ENCODE measurements at regions not wholly inside any gene's neighbourhood (a gene's known extent, or its start where the extent isn't known, plus 50 kb on each side); places are given as distances from the start of the nearest gene placed in this dataset.

GRCh38 chr15:61748529-61748928 lies 311.7 kb downstream of the VPS13C start:
- no peaks in the 10 kb centered on the region for H4K20me1 ChIP-seq (replicated peaks; ENCODE audit: control insufficient read depth, insufficient read depth, low read length)
- peaks cover 6 to 9% of the 10 kb centered on the region in 2 experiments; a peak in 4 of 5 replicates for H3K27me3 ChIP-seq (ENCODE audit: control insufficient read depth in 2 of 2, insufficient read depth in 2 of 2, low read length in 2 of 2)
- TF ChIP-seq SAFB2 (IDR thresholded peaks at IDR 0.05; ENCODE audit: borderline replicate concordance, low read depth, low read length, severe bottlenecking): no peak
- TF ChIP-seq FOXJ2 (tag; IDR thresholded peaks at IDR 0.05): no peak
- no peak for TF ChIP-seq HOXB6 (CRISPR knock-in tag; IDR thresholded peaks at IDR 0.05; ENCODE audit: borderline replicate concordance)
- no peak for TF ChIP-seq SMARCC2 (IDR thresholded peaks at IDR 0.05; ENCODE audit: low read depth)
- no peak for TF ChIP-seq ZNF175 (CRISPR knock-in tag; IDR thresholded peaks at IDR 0.05; ENCODE audit: low read depth)
- no peak for TF ChIP-seq KHSRP (IDR thresholded peaks at IDR 0.05)
- TF ChIP-seq GTF3C2 (IDR thresholded peaks at IDR 0.05; ENCODE audit: borderline replicate concordance, extremely low read depth, insufficient read length): no peak
- no peak for TF ChIP-seq FOXO4 (CRISPR knock-in tag; IDR thresholded peaks at IDR 0.05)
- TF ChIP-seq HEY1 (CRISPR knock-in tag; IDR thresholded peaks at IDR 0.05; ENCODE audit: borderline replicate concordance): no peak
- no peak for TF ChIP-seq HDAC2 (IDR thresholded peaks at IDR 0.05)
- TF ChIP-seq ZNF253 (CRISPR knock-in tag; conservative IDR thresholded peaks at IDR 0.05): no peak
- TF ChIP-seq MCM2 (IDR thresholded peaks at IDR 0.05; ENCODE audit: low read depth): no peak
- TF ChIP-seq TARDBP (IDR thresholded peaks at IDR 0.05): no peak
- no peak for TF ChIP-seq ZBTB7A (IDR thresholded peaks at IDR 0.05; ENCODE audit: borderline replicate concordance, control insufficient read depth, low read depth, low read length)
- no peak for TF ChIP-seq IRF2 (CRISPR knock-in tag; IDR thresholded peaks at IDR 0.05)
- TF ChIP-seq ZNF124 (CRISPR knock-in tag; IDR thresholded peaks at IDR 0.05): no peak
- no peak for TF ChIP-seq XRCC5 (IDR thresholded peaks at IDR 0.05; ENCODE audit: low read depth, low read length)
- CTCF ChIA-PET (ENCODE audit: low intra/inter-chr PET ratio): no interaction called here
- no peak overlapping the region for H3K9ac ChIP-seq (ENCODE audit: insufficient read depth in 1 of 2, low read depth in 2 of 2, low read length in 2 of 2)
- peaks cover under 1% of the 10 kb centered on the region for H3K9me1 ChIP-seq (ENCODE audit: control insufficient read depth, insufficient read depth, low read length)
- H3K4me1 ChIP-seq (replicated peaks in 1 of 2; ENCODE audit: control insufficient read depth in 2 of 2, insufficient read depth in 2 of 2, low read length in 2 of 2): no peaks in the 10 kb centered on the region
- WGBS (ENCODE audit: insufficient coverage, low coverage, missing lambda C conversion rate): 0% methylated on average over 2 of the region's 2 CpGs
- H3K9me3 ChIP-seq (replicated peaks; ENCODE audit: control insufficient read depth, insufficient read depth, low read depth, low read length): no peaks in the 10 kb centered on the region
- FAIRE-seq (no peak), DNase-seq (ENCODE audit: extremely low read depth in 1 of 4, low spot score in 3 of 4) (no peak), ATAC-seq (no peak)
- no TSS peak for BruUV-seq (replicated peaks)
- H3K36me3 ChIP-seq (ENCODE audit: control insufficient read depth, insufficient read depth, low read length): no peaks in the 10 kb centered on the region
- H3K4me3 ChIP-seq: no peak overlapping the region
- POLR2A ChIA-PET: no interaction called here
- no peak overlapping the region for H3K27ac ChIP-seq (ENCODE audit: extremely low read depth, low read depth, low read length)
- no peaks in the 10 kb centered on the region for H3K79me2 ChIP-seq (ENCODE audit: control insufficient read depth, insufficient read depth, low read length)
- no peak overlapping the region for H2AFZ ChIP-seq (ENCODE audit: low read depth, low read length)
- intact Hi-C loops (cut with micrococcal nuclease): no loop called here
- no peak overlapping the region for H3K4me2 ChIP-seq (ENCODE audit: insufficient read depth, low read length)
- in situ Hi-C loops (cut with MboI): no loop called here

Measured in K562 (cell line).